ENCODE measurements at regions not wholly inside any gene's neighbourhood (a gene's known extent, or its start where the extent isn't known, plus 50 kb on each side); places are given as distances from the start of the nearest gene placed in this dataset.

DNA sequence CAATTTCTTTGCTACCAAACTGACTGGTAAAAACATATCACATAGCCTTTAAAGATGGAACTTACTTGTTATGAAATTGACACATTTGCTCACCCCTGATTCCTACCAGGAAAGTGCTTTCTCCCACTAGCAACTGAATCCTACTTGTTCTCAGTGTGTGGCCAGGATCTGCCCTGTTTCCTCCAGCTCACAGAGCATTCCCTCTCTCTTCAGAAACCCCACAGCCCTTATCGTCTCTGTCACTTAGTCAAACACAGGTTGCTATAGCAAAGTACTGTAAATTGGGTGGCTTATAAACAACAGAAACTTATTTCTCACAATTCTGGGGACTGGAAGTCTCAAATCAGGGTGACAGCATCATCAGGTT is 265.2 kb upstream of the BOD1L1 start:
- DNase-seq = peak in 1 of 51 donors; percentile 21

DNA sequence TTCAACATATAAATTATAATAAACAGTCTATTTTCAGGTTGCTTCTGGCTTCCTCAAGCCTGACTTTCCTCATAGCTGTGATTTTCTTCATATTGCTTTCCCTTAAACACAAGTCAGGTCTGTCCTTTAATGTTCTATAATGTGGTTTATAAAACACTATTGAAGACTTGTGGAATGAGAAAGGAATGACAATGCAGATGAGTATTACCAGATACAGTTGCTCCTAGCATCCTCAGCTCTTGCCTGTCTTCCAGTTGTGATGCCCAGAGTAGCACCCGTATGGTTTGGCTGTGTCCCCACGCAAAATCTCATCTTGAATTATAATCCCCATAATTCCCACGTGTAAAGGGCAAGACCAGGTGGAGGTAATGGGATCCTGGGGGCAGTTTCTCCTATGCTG is 265.7 kb upstream of the BOD1L1 start:
- no peak for DNase-seq

DNA sequence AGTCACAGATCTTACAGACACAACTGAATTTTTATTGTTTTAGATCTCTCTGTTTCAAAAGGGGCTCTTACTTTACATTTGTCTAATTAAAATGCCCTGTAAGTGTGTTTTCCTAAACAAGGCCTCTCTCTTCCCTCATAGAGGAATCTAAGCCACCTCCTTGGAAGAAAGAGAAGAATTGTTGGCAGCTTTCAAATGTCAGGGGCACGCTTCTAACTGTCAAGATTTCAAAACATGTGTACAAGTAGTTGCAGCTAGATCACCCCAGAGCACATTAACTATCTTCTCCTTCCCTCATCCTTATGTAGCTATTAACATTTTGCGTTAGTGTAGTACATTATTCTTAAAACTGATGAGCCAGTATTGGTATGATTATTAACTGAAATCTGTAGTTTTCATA is 266.5 kb upstream of the BOD1L1 start:
- DNase-seq = no peak

DNA sequence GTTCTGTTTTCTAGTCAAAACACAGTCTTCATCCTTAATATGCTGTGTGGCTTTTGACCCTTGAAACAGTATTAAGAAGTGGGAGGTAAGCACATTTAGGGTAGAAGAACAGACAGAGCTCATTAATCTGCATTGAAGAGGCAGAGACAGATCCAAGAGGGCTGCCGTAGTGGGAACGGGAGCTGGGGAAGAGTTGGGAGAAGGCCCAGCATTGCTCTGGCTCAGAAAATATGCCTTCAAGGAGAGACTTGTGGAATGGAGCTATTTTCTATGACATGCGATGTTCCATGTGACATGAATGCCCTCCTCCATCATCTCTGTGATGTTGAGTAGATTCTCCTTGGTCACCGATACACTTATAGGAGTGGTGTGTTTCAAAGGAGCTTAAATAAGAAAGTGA is 273.3 kb upstream of the BOD1L1 start:
- DNase-seq = no peak

DNA sequence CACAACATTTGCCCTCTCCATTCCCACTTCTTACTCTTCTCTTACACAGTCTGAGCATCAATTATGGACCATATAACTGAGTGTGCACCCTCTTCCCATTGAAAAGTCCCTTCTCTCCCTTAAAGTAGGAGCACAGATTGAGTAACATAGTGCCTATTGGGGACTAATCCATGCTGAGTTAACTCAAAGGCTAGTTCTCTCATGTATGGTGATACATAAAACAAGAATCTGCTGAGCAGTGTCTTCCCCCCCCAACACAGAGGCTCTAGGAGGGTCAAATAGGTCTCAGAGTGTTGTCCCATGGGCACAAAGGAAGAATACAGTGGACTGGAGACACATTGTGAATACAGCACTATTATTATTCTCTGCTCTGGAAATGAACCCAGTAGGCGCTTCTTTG is 274.6 kb upstream of the BOD1L1 start:
- DNase-seq = no peak

DNA sequence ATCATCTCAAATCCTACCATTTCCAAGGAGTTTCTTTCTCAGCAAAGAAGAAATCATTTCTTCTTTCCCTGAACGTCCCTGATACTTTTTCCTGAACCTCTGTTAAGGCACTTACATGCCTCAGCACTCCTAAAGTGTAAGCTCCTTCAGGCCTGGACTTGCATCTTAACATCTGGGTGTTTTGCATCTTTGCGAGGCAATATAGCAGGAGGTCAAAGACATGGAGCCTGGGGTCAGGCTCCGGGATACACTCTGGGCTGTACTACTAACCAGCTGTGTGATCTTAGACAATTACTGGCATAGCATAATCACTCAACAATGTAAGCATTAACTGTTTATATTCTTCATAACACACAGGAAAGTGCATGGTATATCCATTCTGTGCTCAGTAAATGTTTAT is 275.5 kb upstream of the BOD1L1 start:
- DNase-seq = no peak

DNA sequence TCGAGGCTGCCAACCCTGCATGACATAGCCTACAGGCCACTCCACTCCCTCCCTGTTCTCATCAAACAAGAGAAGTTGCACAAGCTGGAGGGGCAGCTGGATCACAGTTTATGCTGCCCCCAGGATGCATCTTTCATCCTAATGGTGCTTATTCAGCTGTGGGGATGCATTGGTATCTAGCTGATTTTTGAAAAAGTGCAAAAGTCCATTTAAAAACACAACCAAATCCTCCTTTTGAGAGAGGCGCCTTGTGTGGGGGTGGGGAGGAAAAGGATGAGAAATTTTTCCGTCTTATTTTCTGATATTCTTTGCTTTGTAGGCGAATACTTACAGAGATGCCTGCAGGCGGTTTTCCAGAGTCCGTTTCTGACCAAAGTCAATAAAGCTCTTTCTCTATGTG is 276.4 kb upstream of the BOD1L1 start:
- DNase-seq = no peak

DNA sequence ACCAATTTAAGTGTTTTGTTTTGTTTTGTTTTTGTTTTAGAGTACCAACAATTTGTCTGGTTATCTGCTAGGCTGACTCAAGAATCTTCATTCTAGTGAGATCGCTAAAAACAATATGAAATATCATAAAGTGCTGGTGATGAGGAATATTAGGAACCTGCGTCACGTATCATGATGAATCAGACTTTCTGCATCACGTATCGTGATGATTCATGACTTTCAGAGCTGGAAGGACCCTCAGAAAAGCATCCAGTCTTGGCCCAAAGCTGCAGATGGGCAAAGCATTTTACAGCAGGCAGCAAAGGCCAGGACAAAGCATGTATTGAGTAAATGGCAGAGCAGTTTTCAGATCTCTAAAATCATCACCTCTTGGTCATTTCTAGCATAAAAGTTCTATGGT is 278.0 kb upstream of the BOD1L1 start:
- DNase-seq = no peak

DNA sequence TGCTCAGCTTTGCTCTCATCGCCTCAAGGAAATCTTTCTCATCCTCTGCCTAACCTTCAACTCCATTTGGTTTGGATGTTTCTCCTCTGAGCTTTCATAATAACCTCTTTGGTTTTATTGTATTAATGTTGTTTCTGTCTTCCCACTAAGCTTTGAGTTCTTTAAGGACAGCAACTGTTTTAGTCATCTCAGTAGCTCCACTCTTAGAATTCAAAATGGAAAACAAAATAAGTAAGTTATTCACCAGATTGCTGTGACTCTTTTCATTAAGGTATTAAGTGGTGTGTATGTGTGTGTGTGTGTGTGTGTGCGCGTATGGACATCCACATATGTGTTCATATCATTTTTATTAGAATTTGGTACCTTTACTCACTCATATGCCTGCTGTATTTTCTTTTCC is 279.2 kb upstream of the BOD1L1 start:
- no peak for DNase-seq

DNA sequence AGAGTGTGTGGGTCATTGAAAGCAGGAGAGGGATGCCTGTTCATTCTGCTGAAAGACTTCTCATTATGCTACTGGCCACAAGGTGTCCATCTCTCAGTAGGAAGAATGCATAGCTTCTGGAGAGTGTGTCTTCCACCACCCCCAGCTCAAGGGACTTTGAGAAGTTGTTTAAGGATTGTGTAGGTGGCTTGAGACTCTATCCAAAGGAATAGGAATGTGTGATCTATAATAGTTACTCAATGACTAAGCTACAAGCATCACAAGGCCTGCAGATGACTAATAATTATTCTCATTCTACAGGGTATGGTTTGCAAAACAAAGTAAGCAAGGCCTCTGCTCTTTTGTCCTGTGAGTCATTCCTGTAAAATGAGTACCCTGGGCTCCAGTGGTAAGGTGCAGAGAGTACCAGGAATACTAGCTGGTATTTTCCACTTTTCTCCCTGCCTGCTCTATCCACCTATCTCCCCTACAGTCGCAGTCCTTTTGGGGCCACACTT is 279.8 kb upstream of the BOD1L1 start:
- peak in 1 of 51 donors; percentile 21 for DNase-seq

DNA sequence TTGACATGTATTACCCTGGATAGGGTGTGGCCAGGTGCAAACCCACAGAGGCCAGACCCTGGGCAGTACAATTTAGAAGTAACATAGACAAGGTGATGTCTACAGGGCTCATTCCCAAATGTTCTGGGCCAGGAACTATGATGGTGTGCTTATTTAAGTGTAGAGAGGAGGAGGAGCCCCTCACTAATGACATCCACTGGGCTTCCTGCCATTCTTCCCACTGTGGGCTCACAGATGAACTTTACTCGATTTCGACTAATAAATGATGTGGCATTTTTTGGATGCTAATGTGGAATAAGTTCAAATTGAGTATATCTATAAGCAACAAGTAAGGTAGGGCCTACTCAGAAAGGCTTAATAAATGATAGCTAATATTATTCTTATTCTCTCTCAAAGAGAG is 280.9 kb upstream of the BOD1L1 start:
- DNase-seq = no peak

DNA sequence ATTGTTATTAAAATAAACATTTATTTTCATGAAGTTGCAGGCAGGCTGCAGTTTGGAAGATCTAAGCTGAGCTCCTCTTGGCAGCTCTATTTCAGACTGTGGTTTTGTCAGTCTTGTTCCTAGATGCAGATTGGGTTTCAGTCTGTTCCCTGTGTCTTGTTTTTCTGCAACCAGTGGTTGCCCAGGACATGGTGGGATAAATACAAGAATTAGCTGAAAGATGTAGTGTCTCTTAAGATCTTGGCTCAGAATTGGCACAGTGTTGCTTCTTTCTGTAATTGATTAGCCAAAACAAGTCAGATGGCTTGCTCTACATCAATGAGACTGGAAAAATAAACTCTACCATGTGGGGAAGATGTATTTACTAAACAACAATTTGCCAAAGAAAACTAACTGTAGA is 283.0 kb upstream of the BOD1L1 start:
- DNase-seq = no peak

DNA sequence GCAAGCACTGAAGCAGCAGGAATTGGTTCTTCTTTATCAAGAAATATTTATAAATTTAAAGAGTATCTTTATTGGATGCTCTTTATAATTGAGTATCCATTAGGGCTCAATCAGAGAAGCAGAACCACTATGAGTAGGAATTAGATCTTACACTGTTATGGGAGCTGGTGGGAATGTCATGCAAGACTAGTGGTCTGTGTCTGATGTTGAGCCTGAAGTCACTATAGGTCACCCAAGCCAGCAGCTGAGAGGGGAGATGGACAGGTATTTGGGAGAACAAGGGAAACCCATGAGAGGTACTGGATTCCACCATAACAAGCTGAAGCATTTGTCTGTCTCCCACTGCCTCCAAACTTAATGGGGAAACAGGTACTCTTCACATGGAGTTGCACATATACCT is 283.7 kb upstream of the BOD1L1 start:
- DNase-seq = no peak

DNA sequence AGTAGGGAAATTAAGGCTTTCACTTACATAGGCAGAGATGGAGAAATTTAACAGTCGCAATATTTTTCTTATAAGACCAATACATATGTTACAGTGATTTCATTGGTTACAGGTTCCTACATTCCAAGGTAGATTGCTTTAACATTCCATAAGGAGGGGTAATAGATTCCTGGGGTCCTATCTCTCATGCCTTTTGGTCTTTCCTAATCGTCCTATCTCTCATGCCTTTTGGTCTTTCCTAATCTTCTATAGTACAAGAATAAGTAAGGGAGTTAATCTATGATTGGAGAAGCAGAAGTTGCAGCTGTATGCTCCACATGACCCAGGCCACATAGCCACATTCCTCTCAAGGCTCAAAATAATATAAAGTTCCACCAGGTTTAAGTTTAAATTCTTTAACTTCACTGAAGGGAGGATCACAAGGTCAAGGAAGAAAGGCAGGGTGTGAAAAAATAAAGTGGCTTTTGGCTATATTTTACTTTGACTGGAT is 285.0 kb upstream of the BOD1L1 start:
- DNase-seq = no peak

DNA sequence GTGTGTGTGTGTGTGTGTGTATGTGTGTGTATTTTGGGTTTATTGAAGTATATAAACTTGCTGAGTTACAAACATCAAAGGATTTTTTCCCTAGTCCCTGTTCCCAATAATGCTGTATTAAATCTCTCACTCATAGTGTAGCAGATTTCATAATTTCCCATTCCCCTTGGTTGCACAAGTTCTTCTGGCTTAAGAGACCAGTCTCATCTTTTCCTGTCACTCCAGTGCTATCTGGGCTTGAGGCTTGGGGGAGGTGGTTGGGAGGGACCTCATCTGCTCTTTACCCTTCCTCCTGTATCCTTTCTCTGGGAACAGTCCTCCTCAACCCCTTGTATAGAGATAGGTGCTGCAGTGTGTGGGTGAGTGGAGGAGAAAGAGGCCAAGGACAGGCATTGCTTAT is 285.4 kb upstream of the BOD1L1 start:
- DNase-seq = no peak

DNA sequence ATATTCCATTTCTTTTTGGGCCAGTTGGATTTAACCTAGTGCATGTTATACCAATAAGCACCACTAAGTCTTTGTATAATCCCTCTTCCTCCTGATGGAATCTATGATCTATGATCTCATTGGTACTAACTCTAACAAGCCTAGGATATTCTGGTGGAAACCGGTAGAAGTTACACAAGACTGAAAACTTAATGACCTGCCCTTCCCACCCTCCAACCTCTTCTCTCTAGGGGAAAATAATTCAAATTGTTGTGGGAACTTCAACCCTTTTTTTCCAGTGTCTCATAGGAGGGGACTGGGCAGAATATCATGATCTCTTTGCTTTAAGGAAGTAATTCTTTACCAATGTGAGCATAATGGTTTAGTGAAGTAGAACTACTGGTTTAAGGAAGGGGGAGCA is 289.5 kb upstream of the BOD1L1 start:
- no peak for DNase-seq

DNA sequence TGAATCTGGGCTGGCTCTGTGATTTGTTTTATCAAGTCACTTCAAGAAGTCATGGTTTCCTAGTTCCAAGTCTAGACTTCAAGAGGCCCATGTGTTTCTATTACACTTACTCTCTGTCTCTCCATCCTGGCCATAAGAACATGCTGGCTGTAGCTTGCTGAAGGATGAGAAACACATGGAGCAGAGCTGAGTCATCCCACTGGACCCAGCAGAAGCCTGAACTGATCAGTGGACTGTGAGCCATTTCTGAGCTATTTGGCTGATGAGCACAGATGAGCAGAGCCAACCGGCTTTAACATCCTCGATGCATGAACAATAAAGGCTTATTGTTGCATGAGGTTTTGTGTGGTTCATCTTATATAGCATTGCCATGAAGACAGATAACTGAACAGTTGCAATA is 290.6 kb upstream of the BOD1L1 start:
- DNase-seq = peak in 1 of 51 donors; percentile 14

DNA sequence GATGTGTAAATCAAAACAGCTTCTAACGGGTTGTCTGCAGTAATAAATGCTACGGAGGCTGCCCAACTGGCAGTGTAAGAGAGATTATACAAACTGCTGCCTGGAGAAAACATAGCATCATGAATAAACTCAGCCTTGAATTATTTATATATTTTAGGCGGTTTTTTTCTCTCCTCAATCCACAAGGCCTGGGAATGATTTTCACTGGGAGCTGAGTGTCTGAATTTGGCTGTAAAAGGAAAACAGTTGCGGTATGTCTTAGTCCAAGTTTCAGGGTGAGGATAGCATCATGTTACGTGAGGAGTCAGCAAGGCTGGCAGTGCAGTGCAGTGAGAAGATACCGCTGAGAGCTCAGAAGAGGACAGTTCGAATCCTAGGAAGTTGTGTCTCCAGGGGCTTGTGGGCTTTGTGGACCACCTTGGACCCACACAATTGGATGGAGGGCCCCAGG is 291.5 kb upstream of the BOD1L1 start:
- DNase-seq = no peak

DNA sequence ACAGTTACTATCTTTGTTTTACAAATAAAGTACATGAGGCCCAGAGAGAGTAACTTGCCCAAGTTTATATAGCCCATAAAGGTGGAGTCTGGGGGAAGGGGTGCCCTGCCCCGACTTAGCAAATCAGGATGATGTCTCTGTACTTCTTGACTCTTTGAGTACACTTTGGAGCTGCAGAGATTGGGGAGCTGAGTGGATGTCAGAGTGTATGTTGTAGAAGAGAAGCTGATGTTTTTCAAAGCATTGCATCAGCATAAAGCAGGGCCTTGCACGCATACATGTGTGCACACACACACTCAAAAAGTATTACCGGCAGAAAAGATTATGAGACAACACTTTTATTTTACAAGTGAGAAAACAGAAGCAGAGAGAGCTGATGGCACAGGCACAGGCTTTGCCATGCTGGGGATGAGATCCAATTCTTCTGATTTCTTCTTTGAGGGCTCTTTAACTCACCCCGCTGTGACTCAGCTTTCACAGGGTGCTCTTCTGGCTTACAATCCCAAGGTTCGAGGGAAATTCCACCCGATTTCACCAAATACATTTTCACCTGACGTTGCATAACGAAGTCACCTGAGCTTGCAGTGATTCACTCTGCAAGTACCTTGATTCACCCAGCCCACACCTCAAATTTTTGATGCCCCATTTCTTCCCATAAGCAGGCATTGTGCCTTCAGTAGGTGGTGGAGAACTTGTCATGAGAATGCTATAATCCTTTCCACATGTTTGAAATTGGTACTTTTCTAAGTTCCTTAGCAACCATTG is 292.8 kb upstream of the BOD1L1 start:
- peak in 3 of 51 donors; percentile 7 to 41 (median 17) for DNase-seq

DNA sequence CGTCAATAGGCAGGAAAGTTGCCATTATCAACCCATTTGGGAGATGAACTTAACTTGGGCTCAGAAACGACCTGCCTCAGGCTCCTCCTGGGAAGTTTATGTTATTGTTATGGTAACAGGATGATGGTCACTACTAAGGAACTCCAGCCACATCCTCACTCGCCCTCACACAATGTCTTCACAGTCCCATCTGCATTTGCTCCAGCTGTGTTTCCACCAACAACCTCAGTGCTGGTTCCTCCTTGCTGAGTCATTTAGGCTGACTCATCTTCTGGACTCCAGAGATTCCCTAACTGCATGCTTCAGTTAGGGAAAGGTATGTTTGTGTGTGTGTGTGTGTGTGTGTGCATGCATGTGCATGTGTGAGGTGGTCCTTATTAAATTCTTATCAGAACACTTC is 293.4 kb upstream of the BOD1L1 start:
- no peak for DNase-seq

DNA sequence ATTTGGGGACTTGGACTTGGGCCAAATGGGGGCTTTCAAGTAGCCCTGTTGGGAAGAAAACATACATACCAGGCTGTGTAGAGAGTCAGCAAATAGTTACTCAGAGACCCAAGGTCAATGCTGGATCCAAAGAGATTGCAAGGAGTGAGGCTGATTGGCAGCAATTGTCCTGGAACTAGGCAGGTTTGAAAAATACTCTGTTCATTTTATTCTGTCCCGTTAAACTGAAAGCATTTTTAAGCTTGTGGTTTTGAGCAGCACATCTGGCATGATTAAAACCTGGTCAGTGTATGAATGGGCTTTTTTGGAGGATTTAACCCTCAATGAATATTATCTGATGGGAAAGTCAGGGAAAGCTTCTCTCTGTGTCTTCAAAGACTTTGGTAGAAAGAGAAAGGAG is 294.3 kb upstream of the BOD1L1 start:
- no peak for DNase-seq

DNA sequence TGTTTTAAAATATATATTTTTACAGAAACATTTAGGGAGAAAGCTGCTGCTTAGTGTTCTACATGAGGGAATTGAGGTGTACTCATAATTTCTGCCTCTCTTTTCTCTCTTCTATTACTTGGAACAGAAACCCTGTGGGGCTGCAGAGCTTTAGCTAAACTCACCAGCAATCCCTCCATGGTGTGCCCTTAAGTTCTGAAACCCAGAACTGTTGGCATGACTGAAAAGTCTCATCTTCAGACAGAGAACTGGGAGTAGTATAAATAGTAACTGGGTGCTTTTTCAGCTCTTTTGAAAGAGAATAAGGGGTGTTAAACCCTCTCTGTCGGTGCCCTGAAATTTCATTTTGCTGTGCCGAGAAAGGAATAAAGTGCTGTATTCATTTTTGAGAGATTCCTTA is 294.9 kb upstream of the BOD1L1 start:
- no peak for DNase-seq

DNA sequence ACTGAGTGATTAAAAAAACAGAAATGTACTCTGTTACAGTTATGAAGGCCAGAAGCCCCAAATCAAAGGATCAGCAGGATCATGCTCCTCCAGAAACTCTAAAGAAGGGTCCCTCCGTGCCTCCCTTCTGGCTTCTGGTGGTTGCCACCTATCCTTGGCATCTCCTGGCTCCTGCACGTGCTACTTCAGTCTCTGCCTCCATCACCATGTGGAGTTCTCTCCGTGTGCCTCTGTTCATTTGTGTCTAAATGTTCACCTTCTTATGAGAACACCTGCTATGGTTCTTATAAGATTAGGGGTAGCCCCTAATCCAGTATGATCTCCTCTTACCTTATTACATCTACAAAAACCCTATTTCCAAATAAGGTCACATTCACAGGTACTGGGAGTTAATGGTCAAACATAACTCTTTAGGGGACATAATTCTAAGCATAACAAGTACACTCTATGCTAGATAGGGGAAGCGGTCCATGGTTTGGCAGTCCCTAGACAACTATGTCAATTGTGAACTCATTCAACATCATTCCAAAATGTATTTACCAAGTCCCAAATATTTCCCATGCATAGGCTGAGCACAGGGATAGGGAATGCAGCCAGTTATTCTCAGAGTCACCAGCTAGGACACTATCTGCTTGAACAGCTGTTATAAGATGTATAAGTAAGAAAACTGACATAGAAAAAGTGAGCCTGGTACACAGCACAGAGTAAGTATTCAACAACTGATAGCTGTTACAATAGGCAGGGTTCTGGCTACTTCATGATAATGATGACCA is 295.5 kb upstream of the BOD1L1 start:
- DNase-seq = no peak

All from hypothalamus (tissue), 51 donors.